H7 (cell line): ENCODE measurements at regions not wholly inside any gene's neighbourhood (a gene's known extent, or its start where the extent isn't known, plus 50 kb on each side); places are given as distances from the start of the nearest gene placed in this dataset.

Experiments
- DNase-seq: peaks from one replicate; pipeline ENCODE4 v3.0.0; 2012
- H3K27me3 ChIP-seq: 2 replicates; pipeline ENCODE4 v1.6.0; 2011; ENCODE audit warnings: mild to moderate bottlenecking, low read length; ENCODE audit not compliant: control insufficient read depth, insufficient read depth
- H3K36me3 ChIP-seq: replicated peaks from 2 replicates; pipeline ENCODE4 v1.5.1; 2011; ENCODE audit warnings: low read length; ENCODE audit not compliant: control insufficient read depth, insufficient read depth
- H3K4me3 ChIP-seq: 2 replicates; pipeline ENCODE4 v1.5.1; 2011; ENCODE audit warnings: low read depth, mild to moderate bottlenecking, control low read depth, low read length, moderate library complexity; ENCODE audit not compliant: insufficient read depth

DNA sequence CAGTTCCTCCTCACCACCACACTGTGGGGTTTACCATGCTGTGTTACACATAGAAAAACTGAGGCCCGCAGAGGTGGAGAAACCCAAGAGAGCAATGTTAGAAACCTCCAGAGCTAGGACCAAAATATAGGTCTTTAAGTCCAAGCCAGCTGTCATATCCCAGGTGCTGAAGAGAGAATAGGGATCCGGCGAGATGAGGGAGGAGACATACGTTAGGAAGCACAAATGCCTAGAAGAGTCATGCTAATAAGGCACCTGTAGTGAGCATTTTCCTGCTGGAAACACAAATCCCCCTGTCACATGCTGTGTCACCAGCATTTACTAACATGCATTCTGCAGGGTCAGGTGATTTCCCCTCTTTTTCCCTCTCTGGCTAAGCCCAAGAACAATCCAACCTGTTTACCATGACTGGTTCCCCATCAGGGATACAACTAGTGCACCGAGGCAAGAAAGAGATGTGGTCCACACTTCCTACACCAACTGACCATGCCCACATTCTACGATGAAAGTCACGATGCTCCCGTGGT is 168.6 kb upstream of the CAMK1G start:
- no peak overlapping the region for H3K4me3 ChIP-seq
- peaks cover 11% of the 10 kb centered on the region for H3K27me3 ChIP-seq
- peak; percentile 48 for DNase-seq
- no peaks in the 10 kb centered on the region for H3K36me3 ChIP-seq

DNA sequence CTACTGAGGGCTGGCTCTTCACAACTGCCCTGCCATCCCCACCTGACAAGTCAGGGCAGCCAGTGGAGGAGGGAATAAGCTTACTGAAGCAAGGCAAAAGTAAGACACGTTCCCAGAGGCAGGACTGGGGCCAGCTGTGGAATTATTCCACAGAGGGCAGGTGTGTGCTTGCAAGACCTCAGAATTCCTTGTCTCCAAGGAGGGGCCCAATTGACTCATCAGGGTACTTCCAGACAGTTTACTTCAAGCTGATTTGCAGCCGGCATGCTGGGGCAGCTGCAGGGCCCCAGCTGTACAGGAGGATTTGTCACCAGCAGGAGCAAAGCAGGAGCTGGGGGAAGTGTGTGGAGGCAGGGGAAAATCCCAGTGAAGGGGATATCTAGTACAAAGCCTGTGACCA is 167.5 kb upstream of the CAMK1G start:
- DNase-seq: no peak

DNA sequence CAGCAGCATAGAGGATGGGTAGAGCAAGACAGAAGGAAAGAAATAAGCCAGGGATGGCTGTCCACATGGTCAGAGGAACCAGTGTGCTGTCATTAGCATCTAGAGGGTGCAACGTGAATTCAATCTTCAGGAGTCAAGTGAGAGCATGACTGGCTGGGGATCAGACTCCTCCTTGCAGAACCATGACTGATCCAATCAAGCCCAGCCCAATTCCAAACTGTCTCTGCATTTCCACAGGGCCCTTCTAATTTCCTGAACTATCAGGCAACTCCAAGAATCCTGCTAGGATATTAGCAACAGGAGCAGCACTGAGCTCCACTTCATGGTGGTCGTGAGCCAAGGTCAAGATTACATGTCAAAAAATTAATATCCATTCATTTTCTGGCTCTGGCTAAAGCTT is 166.8 kb upstream of the CAMK1G start:
- no peaks in the 10 kb centered on the region for H3K36me3 ChIP-seq
- no peak for DNase-seq
- peaks cover 11% of the 10 kb centered on the region for H3K27me3 ChIP-seq
- no peak overlapping the region for H3K4me3 ChIP-seq

More for the DNA sequence above, 167.5 kb upstream of the CAMK1G start:
- Histone ChIP-seq H3K27me3 (peaks cover 11% of the 10 kb centered on the region), H3K36me3 (no peaks in the 10 kb centered on the region), H3K4me3 (no peak overlapping the region)

DNA sequence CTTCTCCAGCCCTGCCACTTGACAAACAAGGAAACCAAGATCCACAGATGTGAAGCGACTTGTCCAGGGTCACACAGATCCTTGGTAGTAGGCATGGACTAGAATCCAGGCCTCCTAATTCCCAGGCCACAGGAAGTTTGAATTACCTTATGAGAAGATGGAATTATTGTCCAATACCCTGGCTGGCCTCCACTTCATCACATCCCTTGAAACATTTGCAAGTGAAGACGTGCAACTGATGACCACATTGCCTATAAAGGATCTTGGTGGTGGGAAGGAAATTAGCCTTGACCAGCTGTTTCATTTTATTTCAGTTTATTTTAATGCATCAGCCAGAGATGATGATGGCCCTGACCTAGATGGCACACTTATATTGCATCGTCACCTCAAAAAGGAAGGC is 165.8 kb upstream of the CAMK1G start:
- Histone ChIP-seq H3K27me3 (peaks cover 9% of the 10 kb centered on the region), H3K36me3 (no peaks in the 10 kb centered on the region), H3K4me3 (no peak overlapping the region)
- DNase-seq: no peak

DNA sequence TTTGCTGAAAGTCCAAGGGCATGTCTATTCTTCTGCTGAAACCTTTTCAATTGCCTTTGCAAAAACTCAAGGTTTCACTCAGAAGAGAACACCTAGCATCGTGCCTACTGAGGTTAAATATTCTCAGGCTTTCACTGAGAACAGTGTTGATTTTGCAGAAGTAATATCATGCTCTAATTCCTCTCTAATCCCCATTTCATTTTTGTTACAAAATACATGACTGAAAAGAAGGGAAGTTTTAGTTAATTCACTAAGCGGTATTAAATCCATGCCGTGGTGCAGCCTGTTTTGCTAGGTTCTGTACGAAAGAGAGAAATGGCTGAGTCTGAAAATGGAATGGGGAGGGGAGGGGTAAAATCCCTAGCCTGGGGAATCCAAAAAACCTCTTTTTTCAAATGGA is 163.2 kb upstream of the CAMK1G start:
- no peak for DNase-seq
- Histone ChIP-seq H3K4me3 (no peak overlapping the region), H3K27me3 (peaks cover 2% of the 10 kb centered on the region), H3K36me3 (no peaks in the 10 kb centered on the region)

DNA sequence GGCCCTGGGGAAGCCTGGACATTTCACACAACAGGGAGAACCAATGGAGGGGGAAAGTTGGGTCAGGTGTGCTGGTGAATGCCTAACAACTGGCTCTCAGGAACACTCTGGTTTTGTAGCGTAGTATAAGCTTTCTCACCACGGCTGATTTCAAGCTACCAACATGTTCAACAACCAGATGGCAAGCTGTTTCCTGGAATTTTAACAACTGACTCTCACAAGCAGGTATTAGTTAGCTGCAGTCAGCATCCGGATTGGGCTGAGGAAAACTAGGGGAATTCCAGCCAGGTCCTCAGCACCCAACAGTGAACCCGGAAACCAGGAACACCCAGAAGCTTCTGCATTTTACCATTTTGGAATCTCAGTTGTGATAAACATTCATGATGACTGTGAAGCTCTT is 162.3 kb upstream of the CAMK1G start:
- Histone ChIP-seq H3K27me3 (no peaks in the 10 kb centered on the region; the same call in 1 of the 2 replicates), H3K36me3 (no peaks in the 10 kb centered on the region), H3K4me3 (no peak overlapping the region)
- DNase-seq: no peak

DNA sequence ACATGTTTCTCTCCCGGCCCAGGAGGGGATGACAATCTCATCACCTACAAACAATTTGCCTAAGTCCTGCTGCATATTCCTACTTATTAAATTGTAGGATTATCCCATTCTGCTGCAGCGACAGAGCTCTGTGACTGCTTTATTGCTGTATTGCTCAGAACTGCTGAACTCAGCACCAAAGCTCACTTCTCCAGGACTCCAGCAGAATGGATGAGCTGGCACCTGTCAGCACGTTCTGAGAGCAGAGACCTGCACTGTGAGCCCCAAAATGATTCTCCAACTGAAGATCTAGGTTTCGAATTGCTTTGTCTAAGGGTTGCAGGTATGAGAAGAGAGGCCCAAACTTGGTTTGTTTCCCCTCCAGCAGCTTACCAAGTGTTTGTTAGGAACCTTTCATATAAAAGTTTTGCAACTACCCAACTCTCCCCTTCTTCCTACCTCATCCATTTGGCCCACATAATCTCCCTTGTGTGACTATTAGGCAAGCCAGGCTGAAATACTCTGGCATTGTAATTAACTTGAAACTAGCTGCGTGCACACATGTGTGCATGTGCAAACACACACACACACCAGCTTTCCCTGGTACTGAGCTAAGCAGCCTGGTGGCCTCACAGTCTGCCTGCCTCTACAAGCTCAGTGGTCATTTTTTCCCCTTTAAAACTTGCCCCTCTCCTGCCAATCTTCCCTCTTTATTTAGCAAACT is 161.4 kb upstream of the CAMK1G start:
- Histone ChIP-seq H3K36me3 (no peaks in the 10 kb centered on the region), H3K4me3 (no peak overlapping the region), H3K27me3 (no peaks in the 10 kb centered on the region; the same call in 1 of the 2 replicates)
- DNase-seq: no peak

DNA sequence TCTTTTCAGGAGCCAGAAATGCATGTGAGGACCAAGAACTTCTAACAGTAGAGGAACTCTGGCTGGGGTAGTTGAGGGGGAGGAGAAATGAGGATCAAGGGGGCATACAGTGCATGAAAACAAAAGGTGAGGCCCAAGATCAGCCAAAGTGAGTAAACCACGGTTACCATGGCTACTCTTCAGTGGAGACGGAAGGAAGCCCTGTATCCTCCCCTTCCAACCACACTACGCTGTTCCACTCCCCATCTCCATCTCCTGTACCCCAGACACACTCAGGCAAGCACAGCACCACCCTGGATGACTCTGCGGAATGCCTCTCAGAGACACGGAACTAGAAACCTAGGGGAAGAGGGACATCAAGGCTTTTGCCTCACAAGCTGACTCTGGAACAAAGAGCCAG is 157.6 kb upstream of the CAMK1G start:
- Histone ChIP-seq H3K27me3 (no peaks in the 10 kb centered on the region; the same call in 1 of the 2 replicates), H3K4me3 (no peak overlapping the region), H3K36me3 (peaks cover 4% of the 10 kb centered on the region)
- no peak for DNase-seq

DNA sequence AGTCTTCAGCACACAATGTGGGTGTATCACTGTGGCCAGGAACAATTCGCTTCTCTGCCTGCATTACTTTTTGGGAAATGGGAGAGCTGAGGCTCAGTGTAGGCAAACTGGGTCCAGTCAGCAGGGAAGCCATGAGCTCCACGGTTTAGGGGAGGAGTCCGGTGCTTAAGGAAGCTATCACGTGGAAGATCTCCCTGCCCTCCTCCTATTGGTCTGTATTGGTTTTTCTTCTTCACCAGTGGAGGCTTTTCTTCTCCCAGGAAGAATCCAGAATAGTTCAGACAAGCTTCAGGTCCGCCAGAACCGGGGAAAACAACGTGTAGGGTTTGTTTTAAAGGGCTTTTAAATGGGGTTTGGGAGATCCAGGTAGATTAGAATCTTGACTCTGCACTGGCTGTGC is 156.2 kb upstream of the CAMK1G start:
- DNase-seq: no peak
- H3K36me3 ChIP-seq: peaks cover 14% of the 10 kb centered on the region
- H3K27me3 ChIP-seq: no peaks in the 10 kb centered on the region
- H3K4me3 ChIP-seq: no peak overlapping the region

DNA sequence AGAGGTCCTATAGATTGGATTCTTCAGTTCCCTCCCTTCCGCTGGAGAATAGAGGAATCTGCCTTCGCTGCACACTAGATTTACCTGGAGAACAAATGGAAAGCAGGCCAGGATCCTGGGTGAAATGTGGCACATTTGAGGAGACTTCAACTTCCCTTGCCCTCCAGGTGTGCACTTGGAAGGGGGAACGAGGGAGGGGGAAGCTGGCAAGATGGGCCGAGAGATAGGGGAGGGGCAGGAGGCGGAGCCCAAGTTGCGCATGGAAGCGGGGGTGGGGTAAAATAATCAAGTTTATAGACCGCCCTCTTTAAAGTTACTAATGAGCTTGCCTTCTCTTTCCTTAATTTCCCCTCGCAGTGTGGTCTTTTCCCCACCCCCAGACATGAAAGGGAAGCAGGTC is 155.7 kb upstream of the CAMK1G start:
- Histone ChIP-seq H3K36me3 (peaks cover 14% of the 10 kb centered on the region), H3K27me3 (no peaks in the 10 kb centered on the region), H3K4me3 (peak overlapping the region; percentile 16)
- peak; percentile 65 for DNase-seq

DNA sequence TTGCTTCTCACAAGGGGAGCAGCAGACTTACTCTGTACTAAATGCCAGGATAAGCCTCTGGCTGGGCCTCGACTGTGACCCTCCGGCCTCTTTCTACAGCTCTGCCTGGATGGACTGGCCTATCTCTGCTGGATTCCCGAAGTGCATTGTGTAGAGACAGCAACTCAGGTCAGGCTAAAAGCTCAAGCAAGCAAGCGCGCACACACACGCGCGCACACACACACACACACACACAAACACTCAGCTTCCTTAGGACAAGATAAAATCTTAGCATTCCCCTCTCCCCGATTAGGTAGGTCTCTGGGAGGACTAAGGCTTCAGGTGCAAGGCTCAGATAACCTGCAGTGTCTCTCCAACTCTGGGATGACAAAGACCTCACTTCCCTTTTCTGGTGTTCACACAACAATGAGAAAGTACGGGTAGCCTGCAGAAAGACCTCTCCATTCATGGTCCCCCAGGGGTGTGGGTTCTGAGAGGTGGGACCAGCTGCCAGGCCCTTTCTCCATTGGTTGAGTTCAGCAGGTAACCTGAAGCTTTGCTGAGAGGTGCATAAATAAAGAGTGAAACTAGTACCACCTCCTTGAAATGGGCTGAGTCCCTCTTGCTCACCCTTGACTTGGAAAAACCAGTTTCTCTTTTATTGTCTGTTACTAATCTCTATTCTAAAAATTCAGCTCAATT is 155.1 kb upstream of the CAMK1G start:
- DNase-seq: peak; percentile 82
- Histone ChIP-seq H3K36me3 (peaks cover 14% of the 10 kb centered on the region), H3K27me3 (no peaks in the 10 kb centered on the region), H3K4me3 (peak overlapping the region; percentile 16)

DNA sequence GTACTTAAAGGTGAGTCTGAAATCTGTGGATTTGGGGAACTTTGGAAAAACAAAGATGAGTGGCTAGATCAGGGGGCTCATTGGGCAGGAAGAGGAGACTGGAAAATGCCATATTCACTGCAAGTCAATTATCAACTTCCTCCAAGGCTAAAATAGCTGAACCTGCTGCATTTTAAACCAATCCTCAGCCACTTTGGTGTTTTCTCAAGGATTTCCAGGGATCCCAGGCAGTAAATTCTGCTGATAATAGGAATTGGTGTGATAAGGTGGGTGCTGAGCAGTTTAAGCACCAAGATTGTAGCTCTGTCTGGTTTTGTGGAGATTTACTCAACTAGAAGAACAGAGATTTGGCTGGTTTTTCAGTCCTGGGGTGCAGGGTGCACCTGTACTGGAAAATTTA is 153.9 kb upstream of the CAMK1G start:
- Histone ChIP-seq H3K27me3 (no peaks in the 10 kb centered on the region), H3K4me3 (peak overlapping the region; percentile 32)

DNA sequence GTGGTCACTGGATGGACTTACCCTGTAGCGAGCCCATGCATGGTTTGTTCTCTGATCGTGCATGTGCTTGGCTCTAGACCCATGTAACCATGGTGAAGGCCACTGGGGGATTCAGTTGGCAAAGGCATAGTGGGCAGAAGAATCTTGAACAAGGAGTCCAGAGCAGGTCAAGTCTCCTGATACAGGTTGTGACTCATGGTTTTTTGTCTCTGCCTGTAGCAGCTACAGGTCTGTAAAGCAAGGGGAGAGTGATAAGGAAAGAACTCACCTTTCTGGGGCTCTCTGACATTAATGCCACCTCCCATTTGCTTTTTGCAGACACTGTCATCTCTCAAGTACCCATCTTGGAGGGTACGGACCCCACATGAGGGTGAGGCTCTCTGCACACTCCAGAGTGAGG is 153.4 kb upstream of the CAMK1G start:
- DNase-seq: no peak
- Histone ChIP-seq H3K4me3 (peak overlapping the region; percentile 32), H3K27me3 (no peaks in the 10 kb centered on the region), H3K36me3 (peaks cover 14% of the 10 kb centered on the region)

More for the DNA sequence above, 153.9 kb upstream of the CAMK1G start:
- no peak for DNase-seq
- peaks cover 14% of the 10 kb centered on the region for H3K36me3 ChIP-seq

DNA sequence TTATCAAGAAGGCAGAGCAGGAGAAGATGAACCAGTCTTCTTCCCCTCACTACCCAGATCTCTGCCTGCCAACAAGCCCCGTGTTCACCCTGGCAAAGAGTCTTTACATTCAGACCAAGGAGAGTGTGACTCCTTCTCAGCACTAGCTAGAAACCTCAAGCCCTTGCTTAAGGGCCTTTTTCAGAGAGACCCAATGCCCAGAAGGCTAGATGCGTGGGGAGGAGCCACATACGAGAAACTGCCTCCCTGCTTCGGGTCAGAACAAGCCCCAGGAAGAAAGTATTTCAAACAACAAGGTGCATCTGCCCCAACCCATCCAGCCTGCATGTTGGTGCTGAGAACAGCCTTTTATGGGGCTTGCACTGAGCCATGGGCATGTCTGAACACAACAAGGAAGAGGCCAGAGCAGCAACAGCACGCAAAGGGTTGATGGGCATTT is 152.7 kb upstream of the CAMK1G start:
- H3K27me3 ChIP-seq: no peaks in the 10 kb centered on the region
- peaks cover 14% of the 10 kb centered on the region for H3K36me3 ChIP-seq
- H3K4me3 ChIP-seq: peak overlapping the region; percentile 32; the same call in 1 of the 2 replicates
- DNase-seq: no peak

DNA sequence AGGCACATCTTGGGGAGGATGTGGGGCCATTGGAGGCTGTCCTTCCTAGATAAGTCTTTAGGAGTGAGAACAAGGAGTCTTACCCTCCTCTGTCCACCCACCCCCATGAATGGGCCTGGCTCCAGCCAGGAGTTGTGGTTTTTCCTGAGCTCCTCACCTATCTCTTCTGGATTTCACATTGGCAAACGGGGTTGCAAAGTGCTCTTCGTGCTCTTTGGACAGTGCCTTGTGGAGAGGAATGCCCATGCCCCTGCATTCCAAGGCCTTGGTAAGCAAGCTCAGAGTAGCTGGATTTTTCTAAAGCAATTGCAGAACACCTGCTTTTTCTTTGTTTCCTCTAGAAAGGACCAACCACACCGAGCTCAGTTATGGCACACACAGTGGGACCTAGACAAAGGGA is 152.1 kb upstream of the CAMK1G start:
- H3K36me3 ChIP-seq: peaks cover 14% of the 10 kb centered on the region
- H3K27me3 ChIP-seq: no peaks in the 10 kb centered on the region
- H3K4me3 ChIP-seq: peak overlapping the region; percentile 32; the same call in 1 of the 2 replicates
- DNase-seq: no peak
